CD4-positive, alpha-beta T cell treated with Interleukin-21 for 1 hour (primary cell): ENCODE measurements at regions not wholly inside any gene's neighbourhood (a gene's known extent, or its start where the extent isn't known, plus 50 kb on each side); places are given as distances from the start of the nearest gene placed in this dataset.
"Not testable (repeated sequence)": the region's sequence is repeated elsewhere in the genome, so short reads cannot be mapped to it uniquely, and the experiment has no call there.

Experiments
- DNase-seq: peaks from one replicate; pipeline ENCODE4 v3.0.0-alpha.2; 2020

DNA sequence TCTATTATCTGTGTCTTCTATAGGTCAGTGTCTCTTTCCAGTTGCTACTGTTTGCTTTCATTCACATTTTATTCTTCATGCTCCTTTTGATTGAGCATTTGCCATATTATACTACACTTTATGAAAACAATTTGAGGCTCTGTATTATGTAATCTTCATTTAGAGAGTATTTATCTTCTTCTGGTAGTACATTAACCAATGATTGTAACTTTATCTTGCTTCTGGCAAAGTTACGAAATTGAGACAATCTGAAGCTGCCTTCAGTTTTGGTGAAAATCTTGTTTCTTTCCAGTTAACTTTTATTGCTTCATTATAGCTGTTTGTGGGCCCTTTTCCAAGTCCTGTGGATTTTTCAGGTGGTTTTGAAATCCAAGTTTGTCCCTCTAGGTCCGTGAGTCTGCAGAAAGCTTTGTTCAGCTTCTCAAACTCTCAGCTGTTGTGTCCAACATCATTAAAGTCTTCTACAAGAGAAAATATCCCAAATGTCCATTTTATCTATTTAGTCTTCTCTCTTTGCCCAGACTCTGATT, 1255.4 kb upstream of the SPRY2 start:
- no peak for DNase-seq

DNA sequence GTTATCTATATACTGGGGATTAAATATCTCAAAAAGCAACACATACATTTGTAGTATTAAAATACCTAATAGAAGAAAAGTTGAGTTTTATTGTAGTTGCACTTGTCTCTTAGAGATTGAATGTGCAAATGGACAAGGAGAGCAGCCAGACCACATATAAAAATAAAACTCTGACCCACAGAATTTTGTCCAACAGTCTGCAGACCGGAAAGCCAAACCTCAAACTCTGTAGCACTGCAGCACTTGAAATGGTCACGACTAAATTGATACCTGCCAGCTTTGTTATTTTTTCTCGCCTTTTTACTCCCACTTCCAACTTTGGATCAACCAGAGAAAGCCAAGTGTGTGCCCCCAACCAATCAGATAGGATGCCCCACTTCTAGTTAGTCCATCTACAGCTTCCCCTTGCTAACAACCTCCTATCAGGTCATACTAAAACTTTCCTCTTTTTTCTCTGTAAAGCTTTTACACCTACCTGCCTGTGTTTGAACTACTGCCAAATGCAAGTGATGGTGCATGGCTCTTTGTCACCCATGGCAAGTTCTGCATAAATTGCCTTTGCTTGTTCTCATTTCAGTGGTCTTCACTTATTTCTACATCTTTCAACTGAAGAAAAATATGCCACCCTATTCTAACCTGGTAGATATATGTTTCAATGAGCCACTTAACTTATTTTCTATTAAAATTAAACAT, 1250.7 kb upstream of the SPRY2 start:
- no peak for DNase-seq

DNA sequence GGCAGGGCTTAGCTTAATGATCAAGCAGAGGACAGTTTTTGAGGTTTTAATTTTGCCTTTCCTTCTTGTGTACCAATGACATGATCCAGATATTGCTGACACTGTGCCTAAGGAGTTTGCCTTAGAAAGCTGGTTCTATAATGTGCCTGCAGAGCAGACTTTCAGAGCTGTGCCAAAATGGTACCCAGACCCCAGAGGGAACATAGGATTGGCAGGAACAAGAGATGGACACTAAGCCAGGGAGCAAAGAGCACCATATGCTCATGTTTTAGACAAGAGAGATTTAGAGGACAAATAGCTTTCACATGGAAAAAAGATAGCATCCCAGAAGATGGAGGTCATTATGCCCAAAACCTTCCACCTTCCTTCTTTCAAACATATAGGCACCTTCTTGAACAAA, 1241.5 kb upstream of the SPRY2 start:
- DNase-seq: no peak

DNA sequence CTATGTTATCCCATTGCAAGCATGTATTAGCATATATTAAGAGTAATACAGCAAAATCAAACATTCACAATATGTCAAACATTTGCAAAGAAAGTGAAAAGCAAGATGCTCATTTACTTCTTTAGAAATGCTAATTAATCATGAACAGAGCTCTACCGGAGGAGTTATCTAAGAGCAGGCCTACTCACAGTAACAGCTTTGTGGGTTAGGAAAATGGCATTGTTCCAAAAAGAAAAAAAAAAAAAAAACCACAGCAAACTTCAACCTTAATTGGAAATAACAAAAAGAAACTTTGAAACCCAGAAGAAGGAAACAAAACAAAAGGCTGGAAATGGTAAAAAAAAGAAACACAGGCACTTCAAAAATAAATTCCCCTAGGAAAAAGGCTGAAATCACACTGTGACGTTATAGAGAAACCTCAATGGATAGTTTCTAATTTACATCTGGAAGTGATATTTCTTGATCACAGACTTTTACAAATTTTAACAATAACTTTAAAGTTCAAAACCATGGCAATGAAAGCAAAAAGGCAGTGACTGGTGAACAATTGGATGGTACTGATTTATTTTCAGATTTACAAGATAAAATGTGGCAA, 1236.8 kb upstream of the SPRY2 start:
- DNase-seq: no peak

DNA sequence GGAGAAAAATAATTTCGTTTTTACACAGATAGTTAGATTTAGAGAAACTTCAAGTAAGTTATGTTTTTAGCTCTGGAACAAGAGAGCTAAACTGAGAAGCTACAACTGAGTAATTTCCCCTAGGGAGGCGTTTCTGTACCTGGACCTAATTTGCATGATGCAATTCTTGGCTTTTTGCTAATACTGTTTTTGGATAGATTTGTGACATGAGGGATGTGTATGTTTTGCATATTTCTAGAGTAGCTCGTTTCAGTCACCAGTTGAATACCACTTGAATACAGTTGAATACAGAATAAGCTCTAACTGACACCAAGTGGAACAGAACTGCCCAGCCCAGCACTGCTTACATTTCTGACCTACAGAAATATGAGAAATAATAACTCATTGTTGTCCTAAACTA, 1227.9 kb upstream of the SPRY2 start:
- no peak for DNase-seq

DNA sequence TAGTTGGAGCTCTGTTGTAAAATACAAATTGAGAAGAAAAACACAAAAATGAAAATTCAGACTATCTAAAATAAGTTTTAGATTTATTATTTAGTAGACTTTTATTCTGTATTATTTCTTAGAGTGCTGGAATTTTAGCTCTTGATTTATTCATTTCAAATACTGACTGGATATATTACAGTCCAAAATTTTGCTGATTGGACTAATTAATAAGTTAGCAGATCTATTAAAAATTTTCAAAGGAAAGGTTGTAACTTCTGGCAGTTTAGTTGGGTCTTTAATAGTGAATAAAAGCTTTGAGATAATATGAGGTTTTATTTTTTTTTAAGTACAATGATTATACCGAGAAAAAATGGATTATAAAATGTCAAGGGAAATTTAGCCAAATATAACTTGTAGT, 1224.9 kb upstream of the SPRY2 start:
- no peak for DNase-seq

DNA sequence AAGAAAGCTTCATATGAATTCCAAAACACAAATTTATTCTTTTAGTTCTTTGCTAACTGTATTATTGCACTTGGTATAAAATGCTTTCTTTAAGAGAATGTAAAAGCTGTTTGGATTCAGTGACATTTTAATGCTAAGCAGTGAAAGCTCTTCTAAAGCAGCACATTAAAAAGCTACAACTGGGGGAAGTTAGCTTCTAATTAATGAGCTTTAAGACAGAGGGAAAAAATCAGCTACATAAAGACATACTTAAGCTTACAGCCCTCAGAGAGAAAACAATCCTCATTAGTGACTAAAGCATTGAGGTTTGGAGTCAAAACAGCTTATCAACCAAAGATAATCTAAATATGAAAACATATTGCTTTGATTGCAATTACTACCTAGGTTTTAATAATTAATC, 1222.2 kb upstream of the SPRY2 start:
- DNase-seq: no peak

DNA sequence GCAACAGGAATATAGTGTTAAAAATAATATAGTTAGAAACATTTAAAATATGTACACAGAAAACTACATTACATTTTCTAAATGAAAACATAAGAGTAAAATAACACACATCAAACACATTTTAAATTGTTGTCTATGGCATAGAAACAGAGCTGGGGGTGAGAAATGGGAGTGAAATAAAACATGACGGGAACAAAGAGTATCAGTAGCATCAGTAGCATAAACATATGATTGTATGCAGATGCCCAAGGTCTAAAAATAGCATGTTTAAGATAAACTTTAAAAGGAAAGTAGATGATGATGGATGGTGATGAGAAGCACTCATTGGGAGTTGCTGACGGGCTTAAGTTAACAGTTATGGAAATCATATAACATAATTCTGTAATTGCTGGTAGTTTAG, 1221.7 kb upstream of the SPRY2 start:
- DNase-seq: no peak

DNA sequence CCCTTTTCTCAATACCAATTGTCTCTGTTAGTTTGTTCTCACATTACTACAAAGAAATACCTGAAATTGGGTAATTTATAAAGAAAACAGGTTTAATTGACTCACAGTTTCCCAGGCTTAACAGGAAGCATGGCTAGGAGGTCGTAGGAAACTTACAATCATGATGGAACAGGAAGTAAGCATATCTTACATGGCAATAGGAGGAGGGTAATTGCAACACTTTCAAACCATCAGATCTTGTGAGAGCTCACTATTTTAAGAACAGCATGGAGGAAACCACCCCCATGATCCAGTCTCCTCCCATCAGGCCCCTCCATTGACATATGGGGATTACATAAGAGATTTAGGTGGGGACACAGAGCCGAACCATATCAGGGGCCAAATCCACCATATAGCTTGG, 1210.1 kb upstream of the SPRY2 start:
- no peak for DNase-seq

DNA sequence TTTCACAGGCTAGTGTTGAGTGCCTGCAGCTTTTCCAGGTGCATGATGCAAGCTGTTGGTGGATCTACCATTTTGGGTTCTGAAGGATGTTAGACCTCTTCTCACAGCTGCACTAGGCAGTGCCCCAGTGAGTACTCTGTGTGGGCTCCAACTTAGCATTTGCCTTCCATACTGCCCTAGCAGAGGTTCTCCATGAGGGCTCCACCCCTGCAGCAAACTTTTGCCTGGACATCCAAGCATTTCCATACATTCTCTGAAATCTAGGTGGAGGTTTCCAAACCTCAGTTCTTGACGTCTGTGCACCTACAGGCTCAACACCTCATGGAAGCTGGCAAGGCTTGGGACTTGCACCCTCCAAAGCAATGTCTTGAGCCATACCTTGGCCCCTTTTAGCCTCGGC, 1205.4 kb upstream of the SPRY2 start:
- DNase-seq: not testable (repeated sequence)

DNA sequence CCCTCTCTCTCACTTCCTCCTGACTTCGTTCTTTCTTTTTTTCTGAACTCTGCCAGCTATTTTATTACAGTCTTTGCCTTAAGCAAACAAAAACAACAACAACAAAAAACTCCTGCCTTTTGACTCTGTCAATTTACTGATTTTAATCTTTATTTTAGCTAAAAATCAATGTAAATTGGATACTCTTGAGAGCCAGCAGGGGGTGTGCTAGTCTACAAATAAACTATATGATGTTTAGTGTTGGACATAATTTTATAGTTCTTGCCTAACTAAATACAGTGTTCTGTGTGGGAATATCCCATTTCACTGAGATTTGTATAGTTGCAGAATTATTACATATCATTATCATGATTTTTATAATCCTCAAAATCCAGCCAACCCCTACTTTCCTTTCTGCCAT, 1199.9 kb upstream of the SPRY2 start:
- DNase-seq: no peak

DNA sequence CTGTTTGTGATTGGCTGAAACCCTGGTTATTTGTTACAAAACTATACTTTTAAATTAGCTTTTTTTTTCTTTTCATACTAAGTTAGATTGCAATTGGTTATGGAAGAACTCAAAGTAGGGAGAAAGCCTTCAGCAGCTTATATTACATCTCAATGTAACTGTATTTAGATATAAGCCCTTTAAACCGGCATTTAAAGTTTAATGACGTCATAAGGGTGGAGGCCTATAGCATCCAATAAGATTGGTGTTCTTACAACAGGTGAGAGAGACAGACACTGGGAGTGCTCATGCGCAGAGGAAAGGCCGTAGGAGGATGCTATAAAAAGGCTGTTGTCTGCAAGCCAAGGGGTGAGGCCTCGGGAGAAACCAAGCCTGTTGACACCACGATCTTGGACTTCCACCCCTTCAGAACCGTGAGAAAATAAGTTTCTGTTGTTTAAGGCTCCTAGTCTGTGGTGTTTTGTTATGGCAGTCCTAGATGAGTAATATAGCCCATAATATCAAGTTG, 1198.8 kb upstream of the SPRY2 start:
- DNase-seq: no peak

DNA sequence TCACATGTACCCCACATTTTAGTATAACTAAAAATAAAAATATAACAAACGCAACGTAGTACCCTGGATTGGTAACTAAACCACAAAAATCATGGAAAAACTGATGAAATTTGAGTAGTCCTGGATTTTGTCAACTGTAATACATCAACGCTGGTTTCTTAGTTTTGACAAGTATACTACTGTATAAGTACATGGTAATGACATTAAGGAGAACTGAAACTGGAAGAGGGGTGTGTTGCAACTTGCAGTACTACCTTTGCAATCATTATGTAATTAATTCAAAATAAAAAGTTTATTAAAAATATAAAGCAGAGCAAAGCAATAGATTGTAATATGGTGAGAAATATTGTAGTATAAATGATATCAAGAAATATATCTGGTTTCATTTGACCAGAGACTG, 1158.0 kb upstream of the SPRY2 start:
- DNase-seq: no peak

DNA sequence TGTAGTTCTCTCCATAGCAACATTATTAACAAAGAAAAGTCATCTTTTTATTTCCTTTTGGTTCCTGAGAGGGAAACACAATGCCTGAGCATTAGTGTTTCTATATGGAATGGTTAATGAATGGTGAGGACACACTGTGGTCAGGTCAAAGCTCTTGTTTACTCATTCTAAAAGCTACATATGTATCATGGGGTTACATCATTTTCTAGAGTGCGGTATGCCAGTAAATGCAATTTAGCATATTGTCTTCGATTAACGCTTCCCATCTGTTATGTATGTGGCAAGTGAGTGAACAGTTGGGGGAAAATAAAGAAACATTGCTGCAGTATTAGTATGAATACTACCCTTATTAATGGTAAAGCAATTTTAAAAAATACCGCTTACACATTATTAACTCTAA, 1152.2 kb upstream of the SPRY2 start:
- no peak for DNase-seq

DNA sequence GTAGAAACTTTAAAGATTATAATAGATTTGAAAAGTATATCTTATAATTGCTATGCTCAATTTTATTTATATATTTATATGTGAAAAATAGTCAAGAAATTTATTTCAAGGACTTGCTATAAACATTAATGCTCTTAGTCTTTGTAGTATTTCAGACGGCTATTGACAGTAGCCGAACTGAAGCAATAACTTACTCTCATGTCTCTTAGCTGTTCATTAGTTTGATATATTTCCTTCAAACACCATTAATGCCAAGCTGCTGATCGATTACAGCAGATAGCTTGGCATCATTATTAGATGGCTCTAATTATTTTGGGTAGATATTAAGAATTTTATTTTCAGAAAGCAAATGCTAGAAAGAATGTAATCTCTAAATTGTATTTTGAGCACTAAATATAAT, 1151.5 kb upstream of the SPRY2 start:
- DNase-seq: no peak

DNA sequence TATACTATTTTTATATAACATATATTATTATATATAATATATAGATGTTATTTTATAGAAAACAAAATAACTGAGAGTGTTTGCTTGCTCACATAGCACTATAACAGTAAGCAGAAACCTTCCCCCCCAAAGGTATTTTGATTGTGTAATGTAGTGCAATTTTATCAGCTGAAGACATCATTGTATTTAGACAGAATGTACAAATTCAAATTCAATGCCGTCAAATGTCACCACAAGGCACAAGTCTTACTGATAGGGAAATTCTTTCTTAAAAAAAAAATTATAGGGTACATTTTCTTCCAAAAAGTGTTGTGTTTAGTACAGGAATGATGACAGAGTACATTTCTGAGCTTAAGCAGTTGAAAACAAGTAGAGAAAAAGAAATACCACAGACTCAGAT, 1147.1 kb upstream of the SPRY2 start:
- no peak for DNase-seq

DNA sequence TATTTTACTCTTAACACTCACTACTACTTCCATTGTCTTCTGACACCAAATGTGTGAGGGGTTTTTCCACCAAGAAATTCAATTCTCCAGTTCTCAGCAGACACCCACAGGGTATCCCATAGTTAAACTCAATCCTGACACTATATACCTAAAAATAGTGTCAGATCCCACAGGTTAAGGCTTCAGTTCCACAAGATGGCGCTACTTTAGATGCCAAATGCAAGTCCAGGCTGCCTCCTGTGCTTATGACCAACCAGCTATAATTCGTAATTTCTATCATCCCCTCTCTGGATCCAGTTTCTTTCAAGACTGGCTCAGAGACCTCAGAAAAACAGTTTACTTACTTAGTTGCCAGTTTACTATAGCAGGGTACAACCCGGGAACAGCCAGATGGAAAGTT, 1146.2 kb upstream of the SPRY2 start:
- DNase-seq: no peak

DNA sequence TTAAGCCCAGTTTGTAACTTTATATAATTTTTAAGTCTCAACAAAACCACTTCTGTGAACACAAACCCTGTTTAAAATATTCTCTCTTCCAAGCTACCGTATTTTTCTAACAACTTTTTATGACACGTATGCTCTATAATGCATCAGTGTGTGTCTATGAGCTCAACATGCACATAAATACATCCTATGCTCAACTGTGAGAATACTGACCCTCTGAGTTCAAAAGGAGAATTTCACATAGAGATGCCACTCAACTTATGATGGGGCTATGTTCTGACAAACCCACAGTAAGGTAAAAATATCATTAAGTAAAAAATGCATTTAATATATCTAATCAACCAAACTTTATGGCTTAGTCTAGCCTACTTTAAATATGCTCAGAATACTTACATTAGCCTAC, 1139.7 kb upstream of the SPRY2 start:
- DNase-seq: no peak

DNA sequence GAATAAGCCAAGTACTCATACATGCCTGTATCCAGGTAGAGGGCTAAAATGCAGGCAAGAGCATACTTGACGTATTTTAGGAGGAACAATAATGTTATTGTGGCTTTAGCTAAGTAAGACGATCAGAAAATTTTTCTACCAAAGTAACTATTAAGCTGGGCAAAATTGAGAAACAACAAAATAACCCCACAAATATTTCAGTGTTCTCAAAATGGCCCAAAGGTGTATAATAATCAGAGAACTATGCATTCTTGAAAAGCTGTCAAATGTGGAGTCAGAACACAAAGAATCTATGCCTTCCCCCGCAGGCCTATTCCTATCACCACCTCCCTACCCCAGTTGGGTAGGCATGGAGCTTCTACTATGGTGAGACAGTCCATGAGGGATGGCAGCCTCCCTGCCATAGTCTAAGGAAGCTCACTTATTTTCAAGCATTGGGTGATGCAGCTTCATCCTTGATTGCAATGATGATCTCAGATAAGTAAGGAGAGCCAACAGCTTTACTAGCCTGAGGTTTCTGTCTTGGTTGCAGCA, 1132.5 kb upstream of the SPRY2 start:
- no peak for DNase-seq

DNA sequence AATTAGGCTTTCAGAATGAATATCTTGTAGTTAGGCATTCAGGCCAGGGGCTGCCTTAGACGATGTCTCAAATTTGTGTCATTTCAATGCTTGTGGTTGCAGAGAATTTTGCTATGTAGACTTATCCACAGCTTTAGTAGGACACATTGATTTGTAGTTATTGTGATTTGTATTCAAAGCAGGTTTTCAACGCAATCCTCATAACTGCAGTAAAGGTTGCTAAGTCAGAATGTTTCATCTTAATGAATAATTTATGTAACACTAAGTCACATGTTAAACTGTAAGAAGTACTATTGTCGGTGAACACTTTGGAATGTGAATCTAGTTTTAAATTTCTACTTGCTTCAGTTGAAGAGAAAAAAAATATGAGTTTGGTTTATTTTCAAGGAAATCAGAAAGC, 1117.2 kb upstream of the SPRY2 start:
- no peak for DNase-seq

DNA sequence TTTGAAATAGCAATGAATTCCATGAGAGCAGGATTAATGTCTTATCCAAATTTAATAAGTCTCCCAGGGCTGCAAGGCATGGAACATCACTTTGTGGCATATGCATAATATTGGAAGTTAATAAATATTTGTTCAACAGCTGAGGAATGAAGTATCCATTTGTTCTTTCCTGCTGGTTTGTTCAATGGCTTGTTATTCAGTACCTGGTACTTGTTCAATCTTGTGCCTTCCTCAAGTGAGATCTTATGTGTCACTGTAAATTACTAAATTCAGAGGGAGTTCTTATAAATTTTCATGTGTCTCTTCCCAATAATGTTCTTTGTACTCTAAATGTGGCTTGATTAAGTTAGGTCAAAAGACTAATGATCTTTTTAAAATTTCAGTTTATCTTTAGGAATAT, 1105.5 kb upstream of the SPRY2 start:
- no peak for DNase-seq

DNA sequence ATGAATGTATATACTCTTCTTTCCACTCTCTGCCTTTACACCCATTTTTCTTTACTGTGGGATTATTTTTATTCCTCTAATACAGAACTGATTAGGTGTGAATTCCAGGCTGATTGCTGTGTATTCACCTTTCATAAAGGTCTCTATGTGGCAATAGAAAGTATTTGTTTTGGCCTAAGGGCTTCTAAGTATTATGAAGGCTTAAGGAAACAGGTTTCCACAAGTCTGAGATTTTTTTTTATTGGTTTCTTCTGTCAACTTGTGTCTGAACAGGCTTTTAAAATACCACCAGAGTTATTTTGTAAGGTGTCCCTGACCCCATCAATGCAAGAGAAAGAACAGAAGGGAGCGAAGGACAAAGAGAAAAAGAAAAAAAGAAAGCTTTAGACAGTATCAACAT, 1102.0 kb upstream of the SPRY2 start:
- no peak for DNase-seq

DNA sequence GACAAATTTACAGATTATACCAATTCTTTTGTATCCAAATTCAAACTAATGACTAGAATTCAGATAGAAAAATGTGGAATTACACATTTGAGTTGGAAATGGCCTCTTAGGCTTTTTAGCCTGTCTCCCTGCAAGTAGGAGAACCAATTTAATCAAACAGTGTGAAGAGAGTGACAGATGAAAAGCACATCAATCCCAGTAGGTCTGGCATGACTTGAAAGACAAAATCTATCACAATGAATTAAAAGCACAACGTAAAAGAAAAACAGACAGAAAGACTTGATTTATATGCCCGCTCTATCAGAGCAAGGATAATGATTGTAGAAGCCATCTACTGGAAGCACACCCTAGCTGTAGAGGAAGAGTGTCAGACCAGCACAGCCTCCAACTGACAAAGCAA, 1084.4 kb upstream of the SPRY2 start:
- no peak for DNase-seq

DNA sequence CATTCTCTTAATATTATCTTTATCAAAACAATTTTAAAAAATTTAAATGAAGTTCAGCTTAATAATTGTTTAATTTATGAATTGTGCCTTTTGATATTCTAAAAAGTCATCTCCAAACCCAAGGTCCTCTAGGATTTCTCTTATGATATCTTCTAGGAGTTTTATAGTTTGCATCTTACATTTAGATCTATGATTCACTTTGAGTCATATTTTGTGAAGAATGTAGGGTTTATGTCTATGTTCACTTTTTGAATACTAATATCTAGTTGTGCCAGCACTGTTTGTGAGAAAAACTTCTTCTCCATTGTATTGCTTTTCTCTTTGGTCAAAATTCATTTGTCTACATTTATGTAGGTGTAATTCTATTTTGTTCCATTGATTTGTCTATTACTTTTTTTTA, 1068.4 kb upstream of the SPRY2 start:
- DNase-seq: no peak

DNA sequence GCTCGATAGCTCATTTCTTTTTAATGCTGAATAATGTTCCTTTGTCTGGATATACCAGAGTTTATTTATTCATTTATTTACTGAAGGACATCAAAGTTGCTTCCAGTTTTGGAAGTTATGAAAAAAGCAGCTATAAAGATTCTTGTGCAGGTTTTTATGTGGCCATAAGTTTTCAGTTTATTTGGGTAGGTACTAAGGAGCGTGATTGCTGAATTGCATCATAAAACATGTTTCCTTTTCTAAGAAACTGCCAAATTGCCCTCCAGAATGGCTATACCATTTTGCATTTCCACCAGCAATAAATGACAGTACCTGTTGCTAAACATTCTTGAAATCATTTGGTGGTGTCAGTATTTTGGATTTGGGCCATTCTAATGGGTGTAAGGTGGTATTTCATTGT, 1067.7 kb upstream of the SPRY2 start:
- no peak for DNase-seq
